ENCODE measurements at regions not wholly inside any gene's neighbourhood (a gene's known extent, or its start where the extent isn't known, plus 50 kb on each side); places are given as distances from the start of the nearest gene placed in this dataset.

DNA sequence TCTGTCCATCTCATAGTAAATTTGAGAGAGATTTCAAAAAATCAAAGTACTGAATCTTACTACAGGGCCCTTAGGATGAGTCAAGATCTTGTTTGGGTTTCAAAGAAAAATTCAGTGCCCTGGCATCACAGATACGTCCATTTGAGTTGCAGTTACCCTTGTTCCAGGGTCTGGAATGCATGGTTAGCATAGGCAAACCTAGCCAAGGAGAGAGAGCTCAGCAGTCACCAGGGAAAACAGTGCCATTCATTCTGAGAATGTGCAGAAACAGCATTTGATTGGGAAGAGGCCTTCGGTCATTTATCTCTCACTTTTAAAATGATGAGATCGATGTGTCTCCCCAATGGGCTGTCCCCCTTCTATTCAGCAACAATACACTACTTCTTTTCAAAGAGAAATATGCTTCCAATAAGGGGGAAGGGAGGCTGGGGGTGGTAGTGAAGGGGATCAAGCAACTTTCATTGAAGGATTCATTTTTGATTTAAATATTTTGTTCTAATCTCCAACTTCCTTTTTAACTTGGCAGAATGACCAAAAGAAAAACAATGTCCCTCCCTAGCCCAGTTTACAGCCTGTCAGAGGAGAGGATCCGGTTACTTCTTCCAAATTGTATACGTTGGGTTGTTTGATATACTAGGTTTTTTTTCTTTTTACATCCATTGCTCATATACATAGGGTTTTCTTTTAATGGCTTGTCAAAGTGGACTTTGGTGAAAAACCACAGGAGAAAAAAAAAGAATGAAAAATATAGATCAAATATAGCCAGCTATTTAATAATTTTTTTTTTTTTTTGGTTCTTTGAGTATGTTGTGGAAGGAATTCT, 491.1 kb downstream of the CCDC171 start:
- no peak overlapping the region for H3K27ac ChIP-seq
- H3K36me3 ChIP-seq, result no peaks in the 10 kb centered on the region
- WGBS, 3 donors, result 53 to 70% (median 56%) methylated on average over 5 of the region's 5 CpGs
- no peaks in the 10 kb centered on the region for H3K27me3 ChIP-seq
- H3K4me1 ChIP-seq (ENCODE audit: insufficient read depth), result peaks cover 12% of the 10 kb centered on the region
- intact Hi-C loops (cut with DNase I), result loop anchor here in 1 of 4 donors (10.0 kb wide), 1 partner anchor 711 kb away; no protein-coding TSS in a partner anchor
- no peak for TF ChIP-seq POLR2A (IDR thresholded peaks at IDR 0.05)
- TF ChIP-seq, protein P1, sequence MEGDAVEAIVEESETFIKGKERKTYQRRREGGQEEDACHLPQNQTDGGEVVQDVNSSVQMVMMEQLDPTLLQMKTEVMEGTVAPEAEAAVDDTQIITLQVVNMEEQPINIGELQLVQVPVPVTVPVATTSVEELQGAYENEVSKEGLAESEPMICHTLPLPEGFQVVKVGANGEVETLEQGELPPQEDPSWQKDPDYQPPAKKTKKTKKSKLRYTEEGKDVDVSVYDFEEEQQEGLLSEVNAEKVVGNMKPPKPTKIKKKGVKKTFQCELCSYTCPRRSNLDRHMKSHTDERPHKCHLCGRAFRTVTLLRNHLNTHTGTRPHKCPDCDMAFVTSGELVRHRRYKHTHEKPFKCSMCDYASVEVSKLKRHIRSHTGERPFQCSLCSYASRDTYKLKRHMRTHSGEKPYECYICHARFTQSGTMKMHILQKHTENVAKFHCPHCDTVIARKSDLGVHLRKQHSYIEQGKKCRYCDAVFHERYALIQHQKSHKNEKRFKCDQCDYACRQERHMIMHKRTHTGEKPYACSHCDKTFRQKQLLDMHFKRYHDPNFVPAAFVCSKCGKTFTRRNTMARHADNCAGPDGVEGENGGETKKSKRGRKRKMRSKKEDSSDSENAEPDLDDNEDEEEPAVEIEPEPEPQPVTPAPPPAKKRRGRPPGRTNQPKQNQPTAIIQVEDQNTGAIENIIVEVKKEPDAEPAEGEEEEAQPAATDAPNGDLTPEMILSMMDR (IDR thresholded peaks at IDR 0.05), result no peak
- TF ChIP-seq EP300 (IDR thresholded peaks at IDR 0.05), result no peak
- no peaks in the 10 kb centered on the region for H3K9me3 ChIP-seq
- H3K4me3 ChIP-seq, result no peak overlapping the region
- DNase-seq, result no peak

DNA sequence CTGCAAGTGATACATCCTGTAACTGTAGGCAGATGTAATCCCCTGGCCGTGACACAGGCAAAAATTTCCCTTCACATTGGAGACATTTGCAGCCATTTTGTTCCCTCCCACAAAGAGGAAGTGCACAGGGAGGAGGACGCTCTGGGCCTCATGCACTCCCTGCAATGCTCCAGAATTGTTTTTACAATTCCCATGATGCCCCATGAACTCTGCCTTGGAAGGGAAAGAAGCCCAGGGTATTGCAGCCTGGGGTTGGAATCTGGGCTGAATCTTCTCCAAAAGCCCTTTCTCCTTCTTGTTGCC, 491.7 kb downstream of the CCDC171 start:
- Histone ChIP-seq H3K36me3 (no peaks in the 10 kb centered on the region), H3K27ac (no peak overlapping the region), H3K4me3 (no peak overlapping the region), H3K27me3 (no peaks in the 10 kb centered on the region), H3K4me1 (ENCODE audit: insufficient read depth) (peaks cover 7% of the 10 kb centered on the region), H3K9me3 (no peaks in the 10 kb centered on the region)
- WGBS, 3 donors, result 58 to 76% (median 63%) methylated on average over 2 of the region's 2 CpGs
- TF ChIP-seq POLR2A (IDR thresholded peaks at IDR 0.05) (no peak), EP300 (IDR thresholded peaks at IDR 0.05) (no peak)
- TF ChIP-seq, protein P1 (IDR thresholded peaks at IDR 0.05), result no peak
- intact Hi-C loops (cut with DNase I), result loop anchor here in 1 of 4 donors (10.0 kb wide), 1 partner anchor 710 kb away; no protein-coding TSS in a partner anchor
- DNase-seq, result no peak

DNA sequence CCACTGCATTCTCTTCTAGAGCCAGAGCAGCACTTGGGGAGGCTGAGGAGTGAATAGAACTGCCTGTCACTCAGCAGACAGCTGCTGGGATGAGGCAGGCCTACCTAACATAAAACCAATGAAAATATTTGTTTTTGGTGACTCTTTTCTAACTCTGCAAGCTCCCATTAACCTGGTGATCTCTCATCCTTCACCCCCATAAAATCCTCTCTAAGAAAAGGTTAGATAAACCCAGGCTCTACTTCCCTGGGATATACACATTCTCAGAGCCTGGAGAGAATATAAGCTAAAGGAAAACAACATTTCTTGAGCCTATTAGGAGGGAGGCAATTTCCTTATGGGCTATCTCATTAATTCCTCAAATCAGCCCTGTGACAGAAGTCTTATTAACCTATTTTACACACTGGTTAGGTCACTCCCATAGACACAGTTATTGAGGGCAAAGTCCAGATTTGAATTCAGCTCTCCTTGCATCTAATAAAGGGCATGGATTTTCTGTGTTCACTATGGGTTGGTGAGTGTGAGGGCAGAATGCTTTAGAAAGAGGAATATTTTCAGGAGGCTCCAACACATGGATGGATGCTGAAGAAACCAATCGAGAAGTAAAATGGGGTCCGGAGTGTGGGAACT, 492.9 kb downstream of the CCDC171 start:
- H3K27me3 ChIP-seq, result no peaks in the 10 kb centered on the region
- no peak for TF ChIP-seq EP300 (IDR thresholded peaks at IDR 0.05)
- TF ChIP-seq, protein P1 (IDR thresholded peaks at IDR 0.05), result no peak
- no peak for TF ChIP-seq POLR2A (IDR thresholded peaks at IDR 0.05)

DNA sequence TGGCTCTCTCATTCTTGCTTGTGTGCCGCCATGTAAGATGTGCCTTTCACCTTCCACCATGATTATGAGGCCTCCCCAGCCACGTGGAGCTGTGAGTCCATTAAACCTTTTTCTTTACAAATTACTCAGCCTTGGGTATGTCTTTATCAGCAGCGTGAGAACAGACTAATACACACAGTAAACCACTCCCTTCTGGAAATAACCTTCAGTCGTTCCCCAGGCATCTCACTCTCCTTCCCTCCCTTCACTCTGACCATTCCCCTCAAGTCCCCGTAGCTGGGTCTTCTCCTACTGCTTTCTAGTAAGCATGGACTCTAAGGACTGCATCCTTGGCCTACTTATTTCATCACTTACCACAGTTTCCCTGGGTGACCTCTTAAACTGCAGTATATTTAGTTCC, 493.9 kb downstream of the CCDC171 start:
- H3K27ac ChIP-seq, result no peak overlapping the region
- H3K4me3 ChIP-seq, result no peak overlapping the region
- no peaks in the 10 kb centered on the region for H3K27me3 ChIP-seq
- peaks cover 1% of the 10 kb centered on the region for H3K4me1 ChIP-seq (ENCODE audit: insufficient read depth)
- DNase-seq, result no peak
- intact Hi-C loops (cut with DNase I), result loop anchor here in 1 of 4 donors (10.0 kb wide), 1 partner anchor 708 kb away; no protein-coding TSS in a partner anchor
- no peaks in the 10 kb centered on the region for H3K36me3 ChIP-seq
- TF ChIP-seq POLR2A (IDR thresholded peaks at IDR 0.05) (no peak), EP300 (IDR thresholded peaks at IDR 0.05) (no peak)
- TF ChIP-seq, protein P1 (IDR thresholded peaks at IDR 0.05), result no peak
- H3K9me3 ChIP-seq, result no peaks in the 10 kb centered on the region
- 44 to 54% (median 47%) methylated on average over 5 of the region's 5 CpGs for WGBS, 3 donors

More for the DNA sequence above, 492.9 kb downstream of the CCDC171 start:
- DNase-seq, result no peak
- WGBS, 3 donors, result 98 to 99% (median 98%) methylated on average over 2 of the region's 2 CpGs
- H3K4me3 ChIP-seq, result no peak overlapping the region
- no peaks in the 10 kb centered on the region for H3K9me3 ChIP-seq
- H3K27ac ChIP-seq, result no peak overlapping the region
- H3K4me1 ChIP-seq (ENCODE audit: insufficient read depth), result peaks cover 1% of the 10 kb centered on the region
- H3K36me3 ChIP-seq, result no peaks in the 10 kb centered on the region
- intact Hi-C loops (cut with DNase I), result loop anchor here in 1 of 4 donors (10.0 kb wide), 1 partner anchor 709 kb away; no protein-coding TSS in a partner anchor

All from ovary (tissue), 7 donors.